ENCODE measurements at regions not wholly inside any gene's neighbourhood (a gene's known extent, or its start where the extent isn't known, plus 50 kb on each side); places are given as distances from the start of the nearest gene placed in this dataset.

DNA sequence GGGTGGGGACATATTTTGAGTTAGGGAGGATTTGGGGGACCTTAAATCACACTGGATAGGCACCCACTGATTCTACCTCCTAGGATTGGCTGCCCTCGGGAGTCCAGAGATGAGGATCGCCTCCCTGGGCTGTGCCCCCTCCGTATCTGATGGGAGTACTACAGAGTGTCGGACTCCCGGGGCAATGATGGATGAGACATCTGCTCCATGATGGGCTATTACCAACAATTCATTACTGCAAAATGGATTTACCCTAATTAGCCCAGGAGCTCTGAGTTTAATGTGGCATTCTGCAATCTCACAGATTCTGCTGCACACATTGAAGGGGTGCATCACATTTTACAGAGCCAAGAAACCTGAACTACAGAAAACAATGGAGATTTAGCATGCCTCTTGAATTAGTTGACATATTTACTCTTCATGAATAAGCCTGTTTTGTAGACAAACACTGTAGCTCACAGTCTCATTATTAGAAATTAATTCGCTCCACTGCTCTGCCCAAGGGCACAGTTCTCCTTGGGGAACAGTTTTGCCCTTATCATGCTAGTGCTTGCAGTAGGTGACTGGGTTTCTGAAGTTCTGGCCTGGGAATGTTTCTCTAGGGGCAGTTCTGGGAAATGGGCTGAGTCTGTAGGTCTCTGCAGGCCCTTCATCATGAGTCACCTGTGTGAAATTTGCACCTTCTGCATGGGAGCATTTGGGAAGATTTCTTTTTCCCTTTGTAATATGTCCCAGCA is 217.1 kb upstream of the PLET1 start:
- Histone ChIP-seq H3K4me1 (ENCODE audit: control insufficient read depth, low read length) (no peaks in the 10 kb centered on the region), H4K20me1 (ENCODE audit: control insufficient read depth, insufficient read depth, low read depth, low read length) (no peaks in the 10 kb centered on the region), H3K79me2 (ENCODE audit: control insufficient read depth, low read length) (no peaks in the 10 kb centered on the region), H3K9me3 (ENCODE audit: control insufficient read depth, insufficient read depth, low read length) (no peaks in the 10 kb centered on the region), H3K27me3 (ENCODE audit: control insufficient read depth, low read length) (0 out of 2 replicates have a peak, but pooled peaks cover 2% of the 10 kb centered on the region), H3K4me3 (ENCODE audit: low read length) (no peak overlapping the region), H3K36me3 (ENCODE audit: control insufficient read depth, low read length) (no peaks in the 10 kb centered on the region), H3K9me2 (replicated peaks; ENCODE audit: control insufficient read depth, low read length) (no peaks in the 10 kb centered on the region), H3K4me2 (ENCODE audit: low read length) (no peak overlapping the region), H3F3A (ENCODE audit: control insufficient read depth, insufficient read depth) (no peaks in the 10 kb centered on the region), H3K27ac (ENCODE audit: low read depth, low read length) (no peak overlapping the region)
- TF ChIP-seq EZH2phosphoT487 (IDR thresholded peaks at IDR 0.05; ENCODE audit: borderline replicate concordance, low read length): no peak

DNA sequence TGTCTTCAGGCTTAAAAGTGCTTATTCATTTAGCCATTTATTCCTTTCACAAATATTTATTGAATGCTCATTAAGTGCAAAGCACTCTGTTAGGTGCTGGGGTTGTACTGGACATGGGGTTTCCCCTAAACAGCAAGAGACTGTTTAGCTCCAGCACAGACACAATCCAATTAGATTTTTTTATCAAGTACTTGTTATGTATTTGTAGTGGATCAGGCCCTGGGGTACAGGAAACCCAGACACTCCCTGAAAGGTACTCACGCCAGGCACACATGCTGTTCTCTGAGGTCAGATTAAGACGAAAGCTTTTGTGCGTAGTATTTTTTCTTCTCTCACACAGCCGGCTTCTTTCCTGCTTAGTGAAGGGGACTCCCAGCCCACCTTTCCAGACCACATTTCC is 218.1 kb upstream of the PLET1 start:
- H3K27ac ChIP-seq (ENCODE audit: low read depth, low read length): no peak overlapping the region
- TF ChIP-seq, protein P1, sequence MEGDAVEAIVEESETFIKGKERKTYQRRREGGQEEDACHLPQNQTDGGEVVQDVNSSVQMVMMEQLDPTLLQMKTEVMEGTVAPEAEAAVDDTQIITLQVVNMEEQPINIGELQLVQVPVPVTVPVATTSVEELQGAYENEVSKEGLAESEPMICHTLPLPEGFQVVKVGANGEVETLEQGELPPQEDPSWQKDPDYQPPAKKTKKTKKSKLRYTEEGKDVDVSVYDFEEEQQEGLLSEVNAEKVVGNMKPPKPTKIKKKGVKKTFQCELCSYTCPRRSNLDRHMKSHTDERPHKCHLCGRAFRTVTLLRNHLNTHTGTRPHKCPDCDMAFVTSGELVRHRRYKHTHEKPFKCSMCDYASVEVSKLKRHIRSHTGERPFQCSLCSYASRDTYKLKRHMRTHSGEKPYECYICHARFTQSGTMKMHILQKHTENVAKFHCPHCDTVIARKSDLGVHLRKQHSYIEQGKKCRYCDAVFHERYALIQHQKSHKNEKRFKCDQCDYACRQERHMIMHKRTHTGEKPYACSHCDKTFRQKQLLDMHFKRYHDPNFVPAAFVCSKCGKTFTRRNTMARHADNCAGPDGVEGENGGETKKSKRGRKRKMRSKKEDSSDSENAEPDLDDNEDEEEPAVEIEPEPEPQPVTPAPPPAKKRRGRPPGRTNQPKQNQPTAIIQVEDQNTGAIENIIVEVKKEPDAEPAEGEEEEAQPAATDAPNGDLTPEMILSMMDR (IDR thresholded peaks at IDR 0.05; ENCODE audit: low read depth, low read length, poor library complexity, severe bottlenecking): no peak
- TF ChIP-seq EZH2phosphoT487 (IDR thresholded peaks at IDR 0.05; ENCODE audit: borderline replicate concordance, low read length): no peak
- H3F3A ChIP-seq (ENCODE audit: control insufficient read depth, insufficient read depth): no peaks in the 10 kb centered on the region
- H3K36me3 ChIP-seq (ENCODE audit: control insufficient read depth, low read length): no peaks in the 10 kb centered on the region
- no peaks in the 10 kb centered on the region for H3K79me2 ChIP-seq (ENCODE audit: control insufficient read depth, low read length)
- H3K9me2 ChIP-seq (replicated peaks; ENCODE audit: control insufficient read depth, low read length): no peaks in the 10 kb centered on the region
- no peak overlapping the region for H3K4me3 ChIP-seq (ENCODE audit: low read length)
- no peaks in the 10 kb centered on the region for H4K20me1 ChIP-seq (ENCODE audit: control insufficient read depth, insufficient read depth, low read depth, low read length)
- H3K27me3 ChIP-seq (ENCODE audit: control insufficient read depth, low read length): 0 out of 2 replicates have a peak, but pooled peaks cover 2% of the 10 kb centered on the region
- no peak overlapping the region for H3K4me2 ChIP-seq (ENCODE audit: low read length)
- no peaks in the 10 kb centered on the region for H3K4me1 ChIP-seq (ENCODE audit: control insufficient read depth, low read length)
- no peaks in the 10 kb centered on the region for H3K9me3 ChIP-seq (ENCODE audit: control insufficient read depth, insufficient read depth, low read length)

- no peaks in the 10 kb centered on the region for H3K4me1 ChIP-seq (ENCODE audit: control insufficient read depth, low read length)
- no peaks in the 10 kb centered on the region for H3K79me2 ChIP-seq (ENCODE audit: control insufficient read depth, low read length)
- H3K9me3 ChIP-seq (ENCODE audit: control insufficient read depth, insufficient read depth, low read length): no peaks in the 10 kb centered on the region
- H3K27ac ChIP-seq (ENCODE audit: low read depth, low read length): no peak overlapping the region
- no peaks in the 10 kb centered on the region for H3K36me3 ChIP-seq (ENCODE audit: control insufficient read depth, low read length)
- no peaks in the 10 kb centered on the region for H3F3A ChIP-seq (ENCODE audit: control insufficient read depth, insufficient read depth)
- TF ChIP-seq, protein P1 (IDR thresholded peaks at IDR 0.05; ENCODE audit: low read depth, low read length, poor library complexity, severe bottlenecking): no peak
- TF ChIP-seq EZH2phosphoT487 (IDR thresholded peaks at IDR 0.05; ENCODE audit: borderline replicate concordance, low read length): no peak
- no peak overlapping the region for H3K4me2 ChIP-seq (ENCODE audit: low read length)
- H3K9me2 ChIP-seq (replicated peaks; ENCODE audit: control insufficient read depth, low read length): no peaks in the 10 kb centered on the region
- H4K20me1 ChIP-seq (ENCODE audit: control insufficient read depth, insufficient read depth, low read depth, low read length): no peaks in the 10 kb centered on the region
- no peak overlapping the region for H3K4me3 ChIP-seq (ENCODE audit: low read length)
- H3K27me3 ChIP-seq (ENCODE audit: control insufficient read depth, low read length): 0 out of 2 replicates have a peak, but pooled peaks cover 2% of the 10 kb centered on the region
Measured at GRCh38 chr11:112481431-112481830, 220.8 kb upstream of the PLET1 start.

DNA sequence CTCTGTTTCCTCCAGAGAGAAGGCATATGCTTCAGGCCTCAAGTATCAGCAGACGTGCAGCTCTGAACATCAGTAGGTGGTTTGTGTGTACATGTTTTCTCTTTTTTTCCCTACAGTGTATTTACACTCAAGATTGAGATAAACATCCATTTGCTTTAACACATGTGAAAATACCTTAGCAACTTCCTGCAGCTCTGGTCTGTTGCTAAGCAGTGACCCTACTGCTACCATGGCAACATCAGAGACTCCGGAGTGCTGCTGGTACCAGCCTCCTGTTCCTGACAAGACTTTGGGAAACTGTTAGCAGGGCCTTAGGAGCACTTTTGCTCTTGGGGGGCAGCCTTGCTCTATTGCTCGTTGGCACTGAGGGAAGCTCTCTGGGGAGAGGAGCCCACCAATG is 221.2 kb upstream of the PLET1 start:
- Histone ChIP-seq H3F3A (ENCODE audit: control insufficient read depth, insufficient read depth) (no peaks in the 10 kb centered on the region), H3K27ac (ENCODE audit: low read depth, low read length) (no peak overlapping the region), H3K4me2 (ENCODE audit: low read length) (no peak overlapping the region), H3K4me3 (ENCODE audit: low read length) (no peak overlapping the region), H3K27me3 (ENCODE audit: control insufficient read depth, low read length) (0 out of 2 replicates have a peak, but pooled peaks cover 2% of the 10 kb centered on the region), H3K79me2 (ENCODE audit: control insufficient read depth, low read length) (no peaks in the 10 kb centered on the region), H3K4me1 (ENCODE audit: control insufficient read depth, low read length) (no peaks in the 10 kb centered on the region), H3K36me3 (ENCODE audit: control insufficient read depth, low read length) (no peaks in the 10 kb centered on the region), H4K20me1 (ENCODE audit: control insufficient read depth, insufficient read depth, low read depth, low read length) (no peaks in the 10 kb centered on the region), H3K9me3 (ENCODE audit: control insufficient read depth, insufficient read depth, low read length) (no peaks in the 10 kb centered on the region), H3K9me2 (replicated peaks; ENCODE audit: control insufficient read depth, low read length) (no peaks in the 10 kb centered on the region)
- no peak for TF ChIP-seq EZH2phosphoT487 (IDR thresholded peaks at IDR 0.05; ENCODE audit: borderline replicate concordance, low read length)
- TF ChIP-seq, protein P1 (IDR thresholded peaks at IDR 0.05; ENCODE audit: low read depth, low read length, poor library complexity, severe bottlenecking): no peak

Measured in DOHH2 (cell line).